ENCODE measurements at regions not wholly inside any gene's neighbourhood (a gene's known extent, or its start where the extent isn't known, plus 50 kb on each side); places are given as distances from the start of the nearest gene placed in this dataset.

DNA sequence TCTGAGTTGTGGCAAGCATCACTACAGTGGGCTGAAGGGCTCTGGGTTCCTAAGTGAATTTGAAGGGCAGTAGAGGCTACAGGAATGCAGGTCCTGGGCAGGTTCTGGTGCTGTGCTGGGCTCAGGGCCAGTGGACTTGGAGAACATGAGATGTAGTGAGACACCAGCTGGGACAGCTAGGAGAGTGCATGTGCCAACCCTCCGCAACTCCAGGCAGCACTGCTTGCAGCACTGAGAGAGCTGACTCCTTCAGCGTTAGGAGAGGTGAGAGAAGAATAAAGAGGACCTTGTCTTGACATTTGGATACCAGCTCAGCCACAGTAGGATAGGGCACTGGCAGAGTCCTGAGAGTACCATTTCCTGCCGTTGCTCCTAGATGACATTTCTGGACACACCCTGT, 739.9 kb upstream of the PRR20A start:
- Mint-ChIP-seq H3K36me3 (ENCODE audit: insufficient read depth) (peaks cover 1% of the 10 kb centered on the region), H3K27me3 (no peaks in the 10 kb centered on the region), H3K4me3 (ENCODE audit: low read depth) (no peak overlapping the region), H3K9me3 (ENCODE audit: low read depth) (peaks cover 6% of the 10 kb centered on the region), H3K27ac (no peak overlapping the region), H3K4me1 (ENCODE audit: low read depth) (no peaks in the 10 kb centered on the region)
- DNase-seq (ENCODE audit: low spot score, unreplicated experiment) = no peak
- TF ChIP-seq, protein P1, sequence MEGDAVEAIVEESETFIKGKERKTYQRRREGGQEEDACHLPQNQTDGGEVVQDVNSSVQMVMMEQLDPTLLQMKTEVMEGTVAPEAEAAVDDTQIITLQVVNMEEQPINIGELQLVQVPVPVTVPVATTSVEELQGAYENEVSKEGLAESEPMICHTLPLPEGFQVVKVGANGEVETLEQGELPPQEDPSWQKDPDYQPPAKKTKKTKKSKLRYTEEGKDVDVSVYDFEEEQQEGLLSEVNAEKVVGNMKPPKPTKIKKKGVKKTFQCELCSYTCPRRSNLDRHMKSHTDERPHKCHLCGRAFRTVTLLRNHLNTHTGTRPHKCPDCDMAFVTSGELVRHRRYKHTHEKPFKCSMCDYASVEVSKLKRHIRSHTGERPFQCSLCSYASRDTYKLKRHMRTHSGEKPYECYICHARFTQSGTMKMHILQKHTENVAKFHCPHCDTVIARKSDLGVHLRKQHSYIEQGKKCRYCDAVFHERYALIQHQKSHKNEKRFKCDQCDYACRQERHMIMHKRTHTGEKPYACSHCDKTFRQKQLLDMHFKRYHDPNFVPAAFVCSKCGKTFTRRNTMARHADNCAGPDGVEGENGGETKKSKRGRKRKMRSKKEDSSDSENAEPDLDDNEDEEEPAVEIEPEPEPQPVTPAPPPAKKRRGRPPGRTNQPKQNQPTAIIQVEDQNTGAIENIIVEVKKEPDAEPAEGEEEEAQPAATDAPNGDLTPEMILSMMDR (IDR thresholded peaks at IDR 0.05; ENCODE audit: unreplicated experiment) = no peak

DNA sequence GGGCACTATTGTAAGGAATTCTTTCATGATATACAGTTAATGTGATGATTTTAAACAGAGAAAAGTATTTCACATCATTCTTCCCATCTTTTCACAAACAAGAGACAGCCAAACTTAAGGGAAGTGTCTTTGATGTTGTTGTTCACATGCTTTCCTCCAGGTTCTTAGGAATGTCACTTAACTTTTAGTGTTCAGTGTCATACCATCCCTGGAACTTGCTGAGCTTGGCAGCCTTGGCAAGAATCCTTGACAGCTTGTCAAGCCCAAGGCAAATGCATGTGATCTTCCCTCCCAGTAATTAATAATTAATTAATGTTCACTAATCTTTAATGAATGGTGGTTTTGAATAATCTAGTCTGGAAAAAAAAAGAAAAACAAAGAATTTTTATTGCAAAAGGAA, 727.9 kb upstream of the PRR20A start:
- no peaks in the 10 kb centered on the region for H3K27me3 Mint-ChIP-seq
- DNase-seq (ENCODE audit: low spot score, unreplicated experiment) = no peak
- no peak overlapping the region for H3K4me3 Mint-ChIP-seq (ENCODE audit: low read depth)
- TF ChIP-seq, protein P1 (IDR thresholded peaks at IDR 0.05; ENCODE audit: unreplicated experiment) = no peak
- H3K36me3 Mint-ChIP-seq (ENCODE audit: insufficient read depth) = no peaks in the 10 kb centered on the region
- H3K27ac Mint-ChIP-seq = no peak overlapping the region
- H3K4me1 Mint-ChIP-seq (ENCODE audit: low read depth) = no peaks in the 10 kb centered on the region
- H3K9me3 Mint-ChIP-seq (ENCODE audit: low read depth) = peaks cover 10% of the 10 kb centered on the region

DNA sequence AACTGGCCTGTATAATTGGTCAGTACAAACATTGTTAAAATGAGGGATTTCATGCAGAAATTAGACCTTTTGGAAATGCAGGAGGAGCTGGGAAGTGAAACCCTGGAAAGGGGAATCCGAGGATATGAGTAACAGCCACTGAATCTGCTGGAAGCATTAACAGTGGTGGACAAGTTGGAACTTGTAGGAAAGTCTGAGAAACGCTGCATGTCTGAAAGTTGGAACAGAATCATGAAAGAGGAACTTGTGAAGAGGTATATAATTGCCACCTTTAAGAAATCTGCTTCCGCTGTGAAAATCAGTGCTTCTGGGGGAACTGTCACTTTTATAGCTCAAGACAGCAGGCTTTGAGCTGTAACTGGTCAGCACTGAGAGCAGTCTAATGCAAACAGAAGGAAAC, 716.5 kb upstream of the PRR20A start:
- Mint-ChIP-seq H3K9me3 (ENCODE audit: low read depth) (no peaks in the 10 kb centered on the region), H3K4me1 (ENCODE audit: low read depth) (no peaks in the 10 kb centered on the region), H3K36me3 (ENCODE audit: insufficient read depth) (no peaks in the 10 kb centered on the region), H3K27me3 (no peaks in the 10 kb centered on the region), H3K4me3 (ENCODE audit: low read depth) (no peak overlapping the region), H3K27ac (no peak overlapping the region)
- no peak for DNase-seq (ENCODE audit: low spot score, unreplicated experiment)
- TF ChIP-seq, protein P1 (IDR thresholded peaks at IDR 0.05; ENCODE audit: unreplicated experiment) = no peak

- TF ChIP-seq, protein P1 (IDR thresholded peaks at IDR 0.05; ENCODE audit: unreplicated experiment) = no peak
These were observed 683.1 kb upstream of the PRR20A start for GRCh38 chr13:56457535-56458190.

DNA sequence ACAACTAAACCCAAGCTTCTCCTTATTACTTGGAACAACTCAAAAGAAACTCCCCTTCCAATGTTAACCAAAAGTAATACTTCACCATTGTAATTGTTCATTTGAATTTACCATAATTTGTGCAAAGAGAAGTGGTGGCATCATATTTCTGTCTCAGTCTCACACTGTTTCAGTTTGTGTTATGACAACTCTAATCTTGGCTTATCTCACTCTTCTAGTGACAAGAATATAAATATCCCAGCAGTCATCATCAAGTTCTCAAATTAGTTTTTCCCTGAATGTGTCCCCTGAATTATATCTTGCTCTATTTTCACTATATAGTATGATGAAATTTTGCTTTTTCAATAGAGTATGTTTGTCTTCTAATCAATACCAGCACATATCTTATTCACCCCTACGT, 681.4 kb upstream of the PRR20A start:
- no peak for DNase-seq (ENCODE audit: low spot score, unreplicated experiment)
- Mint-ChIP-seq H3K27me3 (no peaks in the 10 kb centered on the region), H3K4me1 (ENCODE audit: low read depth) (no peaks in the 10 kb centered on the region), H3K36me3 (ENCODE audit: insufficient read depth) (no peaks in the 10 kb centered on the region), H3K27ac (no peak overlapping the region), H3K4me3 (ENCODE audit: low read depth) (no peak overlapping the region), H3K9me3 (ENCODE audit: low read depth) (peaks cover 5% of the 10 kb centered on the region)
- TF ChIP-seq, protein P1 (IDR thresholded peaks at IDR 0.05; ENCODE audit: unreplicated experiment) = no peak

More at GRCh38 chr13:56457535-56458190, 683.1 kb upstream of the PRR20A start:
- no peak for DNase-seq (ENCODE audit: low spot score, unreplicated experiment)
- no peaks in the 10 kb centered on the region for H3K27me3 Mint-ChIP-seq
- no peaks in the 10 kb centered on the region for H3K4me1 Mint-ChIP-seq (ENCODE audit: low read depth)
- no peaks in the 10 kb centered on the region for H3K36me3 Mint-ChIP-seq (ENCODE audit: insufficient read depth)
- no peak overlapping the region for H3K4me3 Mint-ChIP-seq (ENCODE audit: low read depth)
- H3K9me3 Mint-ChIP-seq (ENCODE audit: low read depth) = peaks cover 9% of the 10 kb centered on the region
- H3K27ac Mint-ChIP-seq = no peak overlapping the region
